IMR-90 (cell line): ENCODE measurements at regions not wholly inside any gene's neighbourhood (a gene's known extent, or its start where the extent isn't known, plus 50 kb on each side); places are given as distances from the start of the nearest gene placed in this dataset.

ENCODE experiments used
- ATAC-seq: fragments of 200-7000 bp; cut with Tn5 transposase; 2 replicates; pipeline ENCODE4 v1.9.1; 2020; ENCODE audit warnings: low read depth, mild to moderate bottlenecking, moderate library complexity
- BruUV-seq: library from RNA; stranded (reverse); fragments of 400-500 nt; replicated peaks from 2 replicates; lab custom pipeline; 2021; lab: Mats Ljungman, UMichigan
- CTCF ChIA-PET: fragments of 300-600 bp; formaldehyde crosslinking; extraction: SDS; loops from one replicate; lab custom pipeline; 2021; ENCODE audit warnings: antibody characterized with exemption; lab: Yijun Ruan, JAX
- POLR2A ChIA-PET: fragments of 300-600 bp; sonication (Branson Sonifier 250); formaldehyde crosslinking; loops from one replicate; lab custom pipeline; 2022; ENCODE audit warnings: antibody characterized with exemption; ENCODE audit not compliant: unreplicated experiment; lab: Charles Lee
- DNase-seq: peaks from one replicate; pipeline ENCODE4 v3.0.0; 2013
- H2AFZ ChIP-seq: replicated peaks from 2 replicates; pipeline ENCODE3; 2013; ENCODE audit warnings: low read length, mild to moderate bottlenecking; ENCODE audit not compliant: poor library complexity
- H2AK5ac ChIP-seq: 2 replicates; pipeline ENCODE4 v1.6.1; 2013; ENCODE audit warnings: low read depth, low read length, inconsistent platforms
- H2AK9ac ChIP-seq: replicated peaks from 2 replicates; pipeline ENCODE3; 2013; ENCODE audit warnings: mild to moderate bottlenecking, low read depth, low read length, moderate library complexity; ENCODE audit not compliant: poor library complexity
- H2BK120ac ChIP-seq: 2 replicates; pipeline ENCODE4 v1.6.1; 2013; ENCODE audit warnings: low read depth, low read length, inconsistent platforms
- H2BK15ac ChIP-seq: 3 replicates; pipeline ENCODE4 v1.6.1; 2013; ENCODE audit warnings: low read depth, low read length, inconsistent platforms
- H2BK20ac ChIP-seq: 2 replicates; pipeline ENCODE4 v1.6.1; 2013; ENCODE audit warnings: low read depth, mild to moderate bottlenecking, inconsistent platforms, low read length, moderate library complexity
- H2BK5ac ChIP-seq: 2 replicates; pipeline ENCODE4 v1.6.1; 2013; ENCODE audit warnings: mild to moderate bottlenecking, low read depth, low read length, inconsistent platforms; ENCODE audit not compliant: poor library complexity, severe bottlenecking
- H3K14ac ChIP-seq: replicated peaks from 2 replicates; pipeline ENCODE4 v1.6.1; 2013; ENCODE audit warnings: low read depth, low read length, inconsistent platforms
- H3K18ac ChIP-seq: 2 replicates; pipeline ENCODE4 v1.6.1; 2013; ENCODE audit warnings: low read depth, low read length, control low read depth
- H3K23ac ChIP-seq: 2 replicates; pipeline ENCODE4 v1.6.1; 2013; ENCODE audit warnings: low read depth, low read length, inconsistent platforms
- H3K27ac ChIP-seq: 2 replicates; pipeline ENCODE4 v1.5.1; 2013; ENCODE audit warnings: mild to moderate bottlenecking, control low read depth, low read length; ENCODE audit not compliant: insufficient read depth
- H3K27me3 ChIP-seq: 2 replicates; pipeline ENCODE4 v1.6.1; 2013; ENCODE audit warnings: low read length; ENCODE audit not compliant: control insufficient read depth, insufficient read depth
- H3K36me3 ChIP-seq: 2 replicates; pipeline ENCODE4 v1.6.1; 2013; ENCODE audit warnings: low read length, mixed read lengths; ENCODE audit not compliant: control insufficient read depth, insufficient read depth
- H3K4ac ChIP-seq: 2 replicates; pipeline ENCODE4 v1.6.1; 2013; ENCODE audit warnings: low read depth, low read length, inconsistent platforms
- H3K4me1 ChIP-seq: 2 replicates; pipeline ENCODE4 v1.6.1; 2013; ENCODE audit warnings: low read length, mixed read lengths; ENCODE audit not compliant: control insufficient read depth, insufficient read depth
- H3K4me2 ChIP-seq: 2 replicates; pipeline ENCODE4 v1.6.1; 2013; ENCODE audit warnings: low read depth, mild to moderate bottlenecking, control low read depth, low read length, moderate library complexity
- H3K4me3 ChIP-seq: 2 replicates; pipeline ENCODE4 v1.5.1; 2013; ENCODE audit warnings: low read depth, mild to moderate bottlenecking, control low read depth, low read length, moderate library complexity; ENCODE audit not compliant: insufficient read depth
- H3K56ac ChIP-seq: 2 replicates; pipeline ENCODE4 v1.6.1; 2013; ENCODE audit warnings: low read length, inconsistent platforms; ENCODE audit not compliant: insufficient read depth; ENCODE audit errors: extremely low read depth
- H3K79me1 ChIP-seq, 2 experiments: 2 replicates each; pipeline ENCODE4 v1.6.1; 2013; ENCODE audit warnings: low read length in 2 of 2, inconsistent platforms in 1 of 2, low read depth in 1 of 2
- H3K9ac ChIP-seq: 2 replicates; pipeline ENCODE4 v1.6.1; 2013; ENCODE audit warnings: low read depth, low read length, control low read depth
- H3K9me1 ChIP-seq: 2 replicates; pipeline ENCODE4 v1.6.1; 2013; ENCODE audit warnings: low read length, inconsistent platforms; ENCODE audit not compliant: insufficient read depth
- H3K9me3 ChIP-seq: 2 replicates; pipeline ENCODE4 v1.6.1; 2013; ENCODE audit warnings: low read length; ENCODE audit not compliant: control insufficient read depth, insufficient read depth
- H4K20me1 ChIP-seq: 2 replicates; pipeline ENCODE4 v1.6.1; 2013; ENCODE audit warnings: low read length, inconsistent platforms; ENCODE audit not compliant: insufficient read depth
- H4K5ac ChIP-seq: 2 replicates; pipeline ENCODE4 v1.6.1; 2013; ENCODE audit warnings: mild to moderate bottlenecking, low read depth, low read length, control low read depth
- H4K8ac ChIP-seq, 2 experiments: 2 replicates each; pipeline ENCODE4 v1.6.1; 2013; ENCODE audit warnings: low read depth in 2 of 2, low read length in 2 of 2, control low read depth in 1 of 2, inconsistent platforms in 1 of 2
- H4K91ac ChIP-seq: 2 replicates; pipeline ENCODE4 v1.6.1; 2013; ENCODE audit warnings: low read depth, low read length, inconsistent platforms; ENCODE audit not compliant: insufficient read depth
- NFE2L2 ChIP-seq: fragments of 150-350 bp; IDR thresholded peaks from 2 replicates; pipeline ENCODE4 v1.6.1; 2016; ENCODE audit warnings: low read depth, mild to moderate bottlenecking, low read length
- WGBS, 2 experiments: methylation state at CpG; one replicate each; pipeline versions ENCODE4 v1.1.5 to v1.1.7; 2013; ENCODE audit warnings: missing lambda C conversion rate in 2 of 2; ENCODE audit not compliant: insufficient read length in 1 of 2; ENCODE audit errors: extremely low coverage in 2 of 2; 5-methylcytosine and 5-hydroxymethylcytosine counted together
- dilution Hi-C: fragments of 300-500 bp; cut with HindIII; formaldehyde crosslinking; loops from one replicate; pipeline ENCODE4 v1.14.3; 2018; ENCODE audit warnings: low sequenced_read_pairs; ENCODE audit not compliant: unreplicated experiment
- in situ Hi-C: fragments of 300-500 bp; cut with MboI; formaldehyde crosslinking; loops from 3 replicates; pipeline ENCODE4 v1.14.3; 2019; ENCODE audit warnings: low sequenced_read_pairs, inconsistent platforms, mixed read lengths
- intact Hi-C: fragments of 100-400 bp; cut with micrococcal nuclease; formaldehyde crosslinking; loops from 2 replicates; pipeline ENCODE4 v1.10.0; 2022

DNA sequence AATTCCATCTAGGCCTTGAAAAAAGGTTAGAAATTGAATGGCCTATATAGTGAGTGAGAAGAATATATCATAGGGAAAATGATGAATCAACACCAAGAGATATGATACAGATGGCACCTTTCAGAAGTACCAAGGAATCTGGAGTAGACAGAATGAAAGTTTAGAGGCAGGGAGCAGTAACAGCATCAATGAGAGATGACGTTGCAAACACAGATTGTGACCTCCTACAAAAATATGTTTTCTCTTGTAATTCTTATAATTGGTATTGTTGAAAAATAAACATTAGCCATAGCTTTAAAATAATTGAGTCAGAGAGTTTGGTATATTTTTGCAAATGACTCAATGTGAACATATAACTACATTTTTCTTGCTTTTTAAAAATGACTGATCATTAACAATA lies 1223.1 kb upstream of the GJE1 start:
- intact Hi-C loops: no loop called here

More for the DNA sequence above, 1223.1 kb upstream of the GJE1 start:
- H4K91ac ChIP-seq: no peak overlapping the region
- H3K27me3 ChIP-seq: no peaks in the 10 kb centered on the region
- peak overlapping the region; percentile 46; the same call in 1 of the 2 replicates for H3K4me2 ChIP-seq
- no peak overlapping the region for H3K9ac ChIP-seq
- WGBS, 2 experiments: no CpG with 5 or more reads among the region's 1 CpG
- no peak overlapping the region for H4K8ac ChIP-seq
- no peak overlapping the region for H3K4ac ChIP-seq
- peak overlapping the region; percentile 60 for H2BK5ac ChIP-seq
- ChIA-PET POLR2A (no interaction called here), CTCF (no interaction called here)
- no peak overlapping the region for H2AK9ac ChIP-seq
- no peak overlapping the region for H2BK20ac ChIP-seq
- ATAC-seq: peak; percentile 66
- in situ Hi-C loops: loop anchor here (25.0 kb wide), 1 partner anchor 1547 kb away; the partner anchor contains the start of gene CITED2
- H3K9me1 ChIP-seq: no peaks in the 10 kb centered on the region
- no peak overlapping the region for H3K18ac ChIP-seq
- no peaks in the 10 kb centered on the region for H4K20me1 ChIP-seq
- H4K5ac ChIP-seq: no peak overlapping the region
- H3K36me3 ChIP-seq: no peaks in the 10 kb centered on the region
- dilution Hi-C loops: no loop called here
- no peak overlapping the region for H3K56ac ChIP-seq
- H3K23ac ChIP-seq: no peak overlapping the region
- no peak overlapping the region for H2AFZ ChIP-seq
- H3K9me3 ChIP-seq: no peaks in the 10 kb centered on the region
- peak overlapping the region; percentile 25; the same call in 1 of the 3 replicates for H2BK15ac ChIP-seq
- no peak for TF ChIP-seq NFE2L2
- H3K14ac ChIP-seq: no peak overlapping the region
- no TSS peak for BruUV-seq
- H3K79me1 ChIP-seq: no peaks in the 10 kb centered on the region
- peak; percentile 68 for DNase-seq
- H3K4me1 ChIP-seq: peaks cover 3% of the 10 kb centered on the region; the same call in 1 of the 2 replicates
- H2BK120ac ChIP-seq: no peak overlapping the region
- H3K27ac ChIP-seq: no peak overlapping the region
- H3K4me3 ChIP-seq: no peak overlapping the region
- no peak overlapping the region for H2AK5ac ChIP-seq
